Right renal pelvis (tissue), 4 donors: ENCODE measurements at regions not wholly inside any gene's neighbourhood (a gene's known extent, or its start where the extent isn't known, plus 50 kb on each side); places are given as distances from the start of the nearest gene placed in this dataset.

Experiments
- DNase-seq, 4 donors: peaks; one replicate each; pipeline ENCODE4 v3.0.0-alpha.2; 2013; ENCODE audit warnings: low read depth in 4 of 4, low spot score in 3 of 4, missing footprints in 1 of 4

- DNase-seq = no peak
Measured at GRCh38 chr6:167507376-167507945, 182.6 kb downstream of the TTLL2 start.

DNA sequence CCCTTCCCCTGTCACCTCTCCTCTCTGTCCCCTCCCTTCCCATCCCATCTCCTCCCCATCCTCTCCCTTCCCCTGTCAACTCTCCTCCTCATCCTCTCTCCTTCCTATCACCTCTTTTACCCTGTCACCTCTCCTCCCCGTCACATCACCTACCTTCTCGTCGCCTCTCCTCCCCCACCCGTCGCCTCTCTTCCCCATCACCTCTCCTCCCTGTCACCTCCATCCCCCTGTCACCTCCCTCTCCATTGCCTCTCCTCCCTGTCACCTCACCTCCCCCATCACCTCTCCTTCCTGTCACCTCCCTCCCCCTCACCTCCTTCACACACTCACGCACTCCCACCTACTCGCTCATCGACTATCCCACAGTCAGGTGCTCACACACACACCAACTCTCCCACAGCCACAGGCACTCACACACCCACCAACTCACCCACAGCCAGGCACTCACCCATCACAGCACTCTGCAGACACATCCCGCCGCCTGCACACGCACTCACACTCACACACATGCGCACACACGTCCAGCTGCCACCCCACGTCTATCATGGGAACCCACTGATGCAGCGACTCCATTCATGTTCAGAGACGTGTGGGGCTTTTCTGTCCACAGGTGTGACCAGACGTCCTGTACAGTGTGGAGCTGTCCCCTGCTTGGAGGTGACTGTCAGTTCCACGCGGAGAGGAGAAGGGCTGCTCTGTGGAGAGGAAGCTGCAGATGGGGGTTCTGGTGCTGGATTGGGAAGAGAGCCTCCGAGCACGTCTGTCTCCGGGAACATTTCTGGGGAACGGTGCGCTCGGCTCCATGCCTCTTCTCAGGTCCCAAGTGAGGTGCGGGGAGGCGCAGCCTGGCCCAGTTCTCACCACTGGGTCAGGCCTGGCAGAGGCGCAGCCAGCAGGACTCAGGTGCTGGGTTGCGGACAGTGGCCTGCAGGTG is 184.3 kb downstream of the TTLL2 start:
- no peak for DNase-seq

DNA sequence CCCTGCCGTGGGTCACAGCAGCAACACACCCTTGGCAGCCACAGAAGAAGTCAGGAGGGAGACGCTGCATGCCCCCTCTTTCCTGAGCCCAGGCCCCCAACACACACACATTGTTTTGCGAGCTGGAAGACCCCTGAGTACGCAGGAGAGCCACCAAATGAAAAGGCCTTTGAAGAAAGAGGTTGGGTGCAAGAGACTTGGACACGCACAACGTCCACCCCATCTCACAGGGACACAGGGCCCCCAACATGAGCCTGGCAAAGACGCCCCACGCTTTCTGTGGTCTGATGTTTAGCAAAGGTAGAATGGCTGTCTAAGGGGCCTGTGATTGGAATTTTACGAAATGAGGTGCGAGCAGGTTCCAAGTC is 185.0 kb downstream of the TTLL2 start:
- no peak for DNase-seq

DNA sequence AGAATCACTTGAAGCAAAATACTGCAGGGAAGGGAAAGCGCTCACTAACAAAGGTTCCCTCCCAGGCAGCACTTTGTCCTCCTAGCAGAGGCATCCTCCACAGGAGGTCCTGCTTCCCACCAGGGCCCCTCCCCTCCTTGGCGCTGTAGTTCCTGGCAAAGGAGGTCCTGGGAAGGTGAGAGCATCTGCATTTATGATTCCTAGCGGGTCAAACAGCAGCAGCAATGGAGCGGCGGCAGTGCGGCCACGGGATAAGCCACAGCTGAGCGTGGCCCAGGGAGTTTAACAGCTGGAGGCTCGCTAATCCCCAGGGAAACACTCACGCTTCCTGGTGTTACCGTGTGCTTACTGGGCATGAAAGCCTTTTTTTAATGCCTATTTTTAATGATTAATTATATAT is 185.8 kb downstream of the TTLL2 start:
- no peak for DNase-seq

DNA sequence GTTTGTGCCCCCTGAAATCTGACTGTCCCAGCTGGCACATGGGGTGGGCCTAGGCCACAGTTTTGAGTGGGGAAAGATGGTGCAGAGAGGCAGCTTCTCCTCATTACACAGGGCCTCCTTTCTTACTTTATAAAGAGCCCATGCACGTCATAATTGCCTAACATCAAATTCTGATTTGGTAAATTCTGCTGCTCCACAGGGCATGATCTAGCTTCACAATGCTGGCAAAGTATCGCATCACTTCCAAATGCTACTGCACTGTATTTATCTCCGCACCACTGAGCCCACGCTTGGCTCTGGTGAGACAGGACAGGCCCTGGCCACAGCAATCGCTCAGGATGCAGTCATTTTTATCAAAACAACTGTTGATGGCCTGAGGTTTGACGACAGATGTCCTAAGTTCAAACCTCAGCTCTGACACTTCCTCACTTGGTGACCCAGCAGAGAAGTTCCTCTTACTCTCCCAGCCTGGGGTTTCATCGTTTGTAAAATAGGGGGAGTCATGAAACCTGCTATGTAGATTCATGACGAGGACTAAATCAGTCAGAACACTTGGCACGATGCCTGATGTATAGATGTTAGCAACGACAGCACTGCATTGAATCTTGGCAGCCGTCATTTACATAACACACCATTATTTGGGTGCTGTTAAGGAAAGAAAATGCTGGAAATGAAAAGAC is 187.9 kb downstream of the TTLL2 start:
- no peak for DNase-seq

GRCh38 chr6:167513778-167514177 is 188.9 kb downstream of the TTLL2 start:
- DNase-seq = peak in 2 of 4 donors; percentile 35 to 51

- DNase-seq = no peak
Measured at GRCh38 chr6:167514524-167514923, 189.6 kb downstream of the TTLL2 start.

DNA sequence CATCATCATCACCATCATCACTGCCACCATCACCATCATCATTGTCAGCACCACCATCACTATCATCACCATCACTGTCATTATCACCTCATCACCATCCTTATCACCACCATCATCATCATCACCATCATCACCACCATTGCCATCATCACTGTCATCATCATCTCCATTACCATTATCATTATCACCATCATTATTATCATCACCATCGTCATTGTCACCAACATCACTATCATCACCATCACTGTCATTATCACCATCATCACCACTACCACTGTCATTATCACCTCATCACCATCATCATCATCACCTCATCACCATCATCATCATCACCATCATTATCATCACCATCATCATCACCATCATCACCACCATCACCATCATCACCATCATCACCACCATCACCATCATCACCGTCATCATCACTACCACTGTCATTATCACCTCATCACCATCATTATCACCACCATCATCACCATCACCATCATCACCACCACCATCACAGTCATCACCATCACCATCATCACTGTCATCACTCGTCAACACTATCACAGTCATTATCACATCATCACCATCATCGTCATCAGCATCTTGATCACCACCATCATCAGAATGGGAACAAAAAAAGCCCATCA is 191.1 kb downstream of the TTLL2 start:
- DNase-seq = no peak

- no peak for DNase-seq
Measured at GRCh38 chr6:167517254-167517916, 192.5 kb downstream of the TTLL2 start.

- no peak for DNase-seq
Measured at GRCh38 chr6:167523426-167523825, 198.5 kb downstream of the TTLL2 start.

GRCh38 chr6:167524261-167525111 is 199.6 kb downstream of the TTLL2 start:
- DNase-seq = no peak

GRCh38 chr6:167525774-167526173 is 200.9 kb downstream of the TTLL2 start:
- no peak for DNase-seq

GRCh38 chr6:167526465-167527368 is 201.8 kb downstream of the TTLL2 start:
- DNase-seq = no peak

DNA sequence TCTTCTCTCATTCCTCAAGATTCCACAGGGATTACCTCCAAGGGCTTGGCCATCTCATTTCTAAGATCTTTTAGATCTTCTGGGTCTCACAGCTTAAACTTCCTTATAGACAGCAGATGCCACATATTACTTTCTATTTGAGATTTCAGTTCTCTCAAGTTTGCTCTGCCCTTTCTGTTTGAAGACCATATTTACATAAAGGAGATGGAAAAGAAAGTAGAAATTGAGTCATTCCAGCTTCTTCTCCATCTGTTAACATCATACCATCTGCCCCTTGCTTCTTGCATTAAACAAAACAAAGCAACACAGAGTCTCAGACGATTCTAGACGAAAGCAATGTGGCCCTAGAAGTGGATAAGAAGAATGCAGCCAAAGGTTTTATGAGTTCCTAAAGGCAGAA is 203.4 kb downstream of the TTLL2 start:
- DNase-seq = no peak

DNA sequence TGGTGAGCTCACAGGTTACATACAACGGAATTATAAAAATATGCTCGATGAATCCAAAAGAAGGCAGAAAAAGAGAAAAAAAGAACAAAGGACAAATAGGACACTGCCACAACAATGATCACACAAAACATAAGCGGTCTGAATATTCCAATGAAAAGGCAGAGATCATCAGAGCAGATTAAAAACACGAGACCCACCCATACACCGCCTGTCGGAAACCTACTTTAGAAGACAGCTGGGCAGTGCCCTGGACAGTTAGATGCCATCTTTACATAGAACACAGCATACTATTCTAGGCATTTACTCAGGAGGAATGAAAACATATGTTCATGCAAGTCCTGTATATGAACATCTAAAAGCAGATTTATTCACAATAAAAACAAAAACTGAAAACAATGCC is 204.1 kb downstream of the TTLL2 start:
- DNase-seq = no peak

DNA sequence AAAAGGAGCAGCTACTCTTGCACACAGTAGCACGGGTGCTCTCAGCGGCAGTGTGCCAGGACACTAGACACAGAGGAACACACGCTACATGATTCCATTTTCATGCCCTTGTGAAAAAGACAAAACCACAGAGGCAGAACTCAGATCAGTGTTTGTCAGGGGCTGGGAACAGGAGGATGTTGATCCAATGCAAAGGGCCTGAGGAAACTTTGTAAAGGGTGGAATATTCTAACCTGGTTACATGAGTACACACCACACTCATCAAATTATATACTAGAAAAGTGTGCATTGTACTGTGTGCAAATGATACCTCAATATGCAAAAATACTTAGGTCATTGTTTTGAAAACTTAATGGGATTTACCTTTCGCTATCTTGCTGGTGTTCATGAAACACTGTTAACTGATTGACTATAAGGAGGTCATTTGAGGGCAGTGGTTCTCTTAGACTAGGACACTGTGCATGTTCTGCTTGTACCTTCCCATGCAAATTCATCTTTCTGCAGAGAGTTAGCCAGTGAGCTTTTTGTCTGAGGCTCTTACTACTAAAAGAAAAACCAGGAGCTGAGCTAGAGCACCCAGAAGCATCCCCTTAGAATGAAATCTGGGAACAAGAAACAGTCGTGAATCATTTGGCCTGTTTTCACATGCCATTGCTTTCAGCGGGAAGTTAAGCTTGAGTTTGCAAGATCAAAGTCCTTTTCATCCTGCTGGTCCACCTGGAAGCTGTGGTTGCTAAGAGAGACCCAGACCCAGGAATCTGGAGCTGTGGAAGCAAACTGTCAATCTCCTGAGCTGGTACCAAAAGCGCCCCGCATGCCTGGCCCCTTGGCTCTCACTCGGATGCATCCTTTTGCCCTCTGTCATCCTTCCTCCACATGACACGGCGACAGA is 204.8 kb downstream of the TTLL2 start:
- no peak for DNase-seq

DNA sequence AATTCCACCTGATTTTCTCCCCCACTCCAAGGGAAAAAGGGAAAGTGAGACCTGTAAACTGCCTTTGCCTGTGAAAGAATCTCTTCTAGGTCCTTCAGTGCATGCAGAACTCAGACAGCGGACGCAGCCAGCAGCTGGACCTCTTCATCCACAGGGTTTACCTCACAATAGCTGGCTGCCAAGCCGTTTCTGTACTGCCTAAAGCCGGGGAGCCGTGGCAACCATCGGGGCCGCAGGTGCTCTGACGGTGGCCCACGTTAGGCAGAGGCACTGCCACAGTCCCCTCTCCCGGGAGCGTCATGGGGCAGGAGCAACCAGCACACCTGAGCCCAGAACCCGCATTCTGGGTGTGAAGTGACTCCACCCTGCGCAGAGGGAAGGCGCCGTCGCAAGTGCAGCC is 206.1 kb downstream of the TTLL2 start:
- DNase-seq = no peak
